Colon (tissue), 2 donors: ENCODE measurements at regions not wholly inside any gene's neighbourhood (a gene's known extent, or its start where the extent isn't known, plus 50 kb on each side); places are given as distances from the start of the nearest gene placed in this dataset.
"Not testable (repeated sequence)": the region's sequence is repeated elsewhere in the genome, so short reads cannot be mapped to it uniquely, and the experiment has no call there.

ENCODE experiments used
- FAIRE-seq: peaks from 2 replicates; lab custom pipeline; 2012; peaks lifted over from hg19 to GRCh38; lab: Jason Lieb, UNC
- donor health status: control.
- donor health status: control.

DNA sequence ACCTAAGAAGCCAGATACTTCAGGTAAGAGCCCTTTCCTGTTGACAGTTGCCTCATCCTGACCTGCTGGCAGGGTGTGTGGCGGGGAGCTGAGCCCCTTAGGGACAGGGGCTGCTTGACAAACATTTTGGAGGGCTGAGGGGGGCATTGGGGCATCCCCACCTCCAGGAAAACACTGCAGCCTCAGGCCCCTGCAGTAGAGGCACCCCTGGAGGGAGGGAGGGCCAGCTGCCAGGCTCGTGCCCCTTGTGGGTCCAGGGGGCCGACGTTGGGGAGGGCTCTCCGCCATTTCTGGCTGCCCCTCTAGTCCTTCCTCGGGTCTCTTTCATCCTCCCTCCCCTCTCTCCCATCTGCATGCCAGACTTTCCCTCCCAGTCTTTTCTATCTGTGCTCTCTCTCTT is 177.3 kb downstream of the RPS24 start:
- FAIRE-seq: no peak

DNA sequence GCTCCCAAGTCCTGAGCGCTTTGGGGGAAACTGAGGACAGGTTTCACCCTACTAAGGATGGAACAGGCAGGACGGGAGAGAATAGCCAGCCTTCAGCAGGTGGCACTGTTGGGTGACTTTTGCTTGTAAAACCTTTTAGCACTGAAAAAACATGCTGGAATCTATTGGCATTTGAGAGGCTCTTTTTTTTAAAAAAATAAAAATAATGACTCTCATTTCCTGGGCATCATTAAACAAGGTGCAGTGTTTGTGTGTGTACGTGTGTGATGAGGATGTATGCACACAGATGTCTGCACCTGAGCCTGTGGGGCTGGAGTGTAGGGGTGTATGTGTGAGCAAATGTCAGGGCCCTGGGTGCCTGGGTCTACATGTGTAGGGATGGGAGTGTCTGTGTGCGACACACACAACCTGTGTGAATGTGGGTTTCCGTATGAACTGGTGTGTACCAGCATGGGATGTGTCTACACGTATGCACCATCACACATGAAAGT is 177.9 kb downstream of the RPS24 start:
- no peak for FAIRE-seq

DNA sequence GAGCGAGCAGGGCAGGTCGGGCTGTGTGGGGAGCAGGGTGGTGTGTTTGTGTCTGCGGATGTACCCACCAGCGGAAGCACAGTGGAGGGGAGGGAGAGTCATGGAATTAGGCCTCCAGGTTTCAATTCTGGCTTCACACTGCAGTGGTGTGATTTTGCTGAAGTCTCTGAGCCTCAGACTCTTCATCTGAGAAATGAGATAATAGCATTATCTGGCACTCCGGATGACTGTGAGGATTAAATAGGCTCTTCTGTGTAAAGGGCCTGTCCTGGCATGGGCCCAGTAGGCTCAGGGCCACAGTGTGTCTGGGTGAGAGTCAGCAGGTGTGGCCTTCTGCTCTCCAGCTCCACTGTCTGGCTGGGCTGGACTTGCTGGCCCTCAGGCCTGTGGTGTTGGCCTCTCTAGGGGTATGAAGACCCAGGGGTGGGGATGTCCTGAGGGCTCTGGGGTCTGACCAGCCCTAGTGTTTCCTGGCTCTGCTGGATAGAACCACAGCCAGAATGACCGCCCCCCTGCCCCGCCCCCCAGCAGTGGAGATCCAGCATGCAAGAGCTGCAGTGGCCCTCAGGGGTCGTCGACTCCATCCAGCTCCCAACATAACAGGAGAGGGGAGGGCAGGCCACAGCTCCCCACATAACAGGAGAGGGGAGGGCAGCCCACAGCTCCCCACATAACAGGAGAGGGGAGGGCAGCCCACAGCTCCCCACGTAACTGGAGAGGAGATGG is 178.6 kb downstream of the RPS24 start:
- FAIRE-seq: no peak

DNA sequence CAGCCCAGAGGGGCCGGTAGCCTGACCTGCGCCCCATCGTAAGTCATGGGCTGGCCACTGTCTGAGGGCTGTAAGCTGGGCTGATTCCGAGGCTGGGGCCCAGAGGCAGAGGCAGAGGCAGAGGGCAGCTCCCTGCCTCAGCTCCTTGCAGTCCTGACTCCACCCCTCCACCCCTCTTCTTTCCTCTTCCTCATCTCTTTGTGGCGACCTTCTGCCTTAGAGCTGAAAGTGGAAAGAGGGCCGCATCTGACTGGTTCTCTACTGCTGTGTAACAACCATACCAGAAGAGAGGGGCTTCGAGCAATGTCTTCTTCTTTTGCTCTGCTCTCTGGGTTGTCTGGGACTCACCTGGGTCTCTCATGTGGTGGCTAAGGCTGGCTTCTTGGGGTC is 179.1 kb downstream of the RPS24 start:
- no peak for FAIRE-seq

DNA sequence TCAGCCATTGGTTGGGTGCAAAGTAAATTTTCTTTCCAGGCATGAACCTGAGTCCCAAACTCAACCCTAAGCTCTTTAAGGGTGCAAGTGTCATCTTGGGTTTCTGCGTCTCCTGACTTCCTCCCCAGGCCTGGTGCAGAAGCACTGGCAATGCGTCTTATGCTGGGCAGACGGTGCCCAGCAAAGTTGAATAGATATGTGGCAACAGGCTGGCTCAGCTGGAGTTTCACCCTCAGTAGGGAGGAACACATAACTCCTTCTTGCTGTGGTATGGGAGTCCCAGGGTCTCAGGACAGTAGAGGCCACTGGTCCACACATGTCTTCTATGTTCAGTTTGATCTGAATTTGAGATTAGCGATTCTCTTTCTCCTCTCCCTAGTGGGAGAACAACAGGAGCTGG is 181.3 kb downstream of the RPS24 start:
- FAIRE-seq: no peak

DNA sequence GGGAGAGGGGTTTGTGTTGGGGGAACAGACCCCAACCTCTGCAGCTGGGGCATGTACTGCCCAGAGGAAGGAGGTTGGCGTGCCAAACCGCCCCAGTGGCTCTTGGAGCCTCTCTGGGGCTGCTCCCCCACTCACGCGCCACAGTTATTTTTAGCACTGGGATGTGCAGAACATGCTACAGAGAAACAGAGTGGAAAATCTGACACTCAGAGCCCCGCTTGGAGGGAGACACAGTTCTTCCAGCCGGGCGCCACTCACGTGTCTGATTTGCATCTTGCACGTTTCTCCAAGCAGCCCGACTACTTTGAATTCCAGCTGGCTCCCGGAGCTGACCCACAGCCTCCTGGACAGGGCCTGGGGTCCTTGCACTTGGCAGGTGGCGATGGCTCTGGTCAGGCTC is 182.0 kb downstream of the RPS24 start:
- no peak for FAIRE-seq

DNA sequence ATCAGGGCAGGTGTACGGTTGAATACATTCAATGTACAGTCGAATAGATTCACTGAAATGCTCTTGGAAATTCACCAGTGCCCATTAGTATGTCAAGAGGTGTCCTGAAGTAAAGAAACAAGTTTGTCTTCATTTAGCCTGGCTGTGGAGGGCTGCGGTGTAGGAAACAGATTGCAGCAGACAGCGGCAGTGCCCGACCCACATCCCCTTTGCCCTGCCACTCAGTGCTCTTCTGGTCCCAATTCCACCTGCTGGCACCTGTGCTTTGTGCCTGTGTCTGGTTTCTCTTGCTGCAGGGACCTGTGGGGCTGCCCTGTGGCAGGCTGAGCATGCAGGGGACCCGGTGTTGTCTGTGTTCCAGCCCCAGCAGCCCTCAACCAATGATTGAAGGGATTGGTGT is 183.7 kb downstream of the RPS24 start:
- FAIRE-seq: no peak

DNA sequence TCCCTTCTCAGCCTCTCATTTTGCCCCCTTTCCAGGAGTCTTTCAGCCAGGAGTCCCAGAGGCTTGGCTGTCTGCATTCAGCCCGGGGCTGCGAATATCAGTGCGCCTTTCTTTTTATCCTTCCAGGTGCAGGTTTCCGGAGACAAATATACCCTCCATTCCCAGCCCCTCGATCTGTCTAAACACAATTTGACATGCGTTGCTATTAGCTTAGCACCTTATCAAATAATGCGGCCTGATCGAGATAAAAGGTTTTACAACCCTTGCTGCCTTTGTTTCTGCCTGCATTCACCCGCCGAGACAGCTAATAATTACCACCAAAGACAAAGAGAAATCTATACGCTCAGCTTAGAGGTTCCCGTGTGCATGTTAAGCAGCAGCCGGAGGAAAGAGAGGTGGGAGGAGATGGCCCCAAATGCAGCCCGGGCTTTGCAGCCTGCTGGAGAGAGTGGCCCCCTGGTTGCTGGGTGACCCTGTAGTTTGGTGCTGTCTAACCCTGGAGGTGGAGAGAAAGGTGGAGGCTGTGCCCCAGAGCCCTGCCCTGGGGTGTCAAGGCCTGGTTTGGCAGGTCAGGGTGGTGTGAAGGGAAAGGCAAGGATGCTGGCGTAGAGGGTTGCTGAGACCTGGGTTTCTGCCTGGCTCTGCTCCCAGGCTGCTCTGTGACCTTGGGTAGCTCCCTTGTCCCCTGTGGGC is 185.3 kb downstream of the RPS24 start:
- no peak for FAIRE-seq

DNA sequence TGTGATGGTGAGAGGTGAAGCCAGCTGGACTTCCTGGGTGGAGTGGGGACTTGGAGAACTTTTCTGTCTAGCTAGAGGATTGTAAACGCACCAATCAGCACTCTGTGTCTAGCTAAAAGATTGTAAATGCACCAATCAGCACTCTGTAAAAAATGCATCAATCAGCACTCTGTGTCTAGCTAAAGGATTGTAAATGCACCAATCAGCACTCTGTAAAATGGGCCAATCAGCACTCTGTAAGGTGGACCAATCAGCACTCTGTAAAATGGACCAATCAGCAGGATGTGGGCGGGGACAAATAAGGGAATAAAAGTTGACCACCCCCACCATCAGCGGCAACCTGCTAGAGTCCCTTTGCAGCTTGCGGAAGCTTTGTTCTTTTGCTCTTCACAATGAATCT is 185.9 kb downstream of the RPS24 start:
- not testable (repeated sequence) for FAIRE-seq

DNA sequence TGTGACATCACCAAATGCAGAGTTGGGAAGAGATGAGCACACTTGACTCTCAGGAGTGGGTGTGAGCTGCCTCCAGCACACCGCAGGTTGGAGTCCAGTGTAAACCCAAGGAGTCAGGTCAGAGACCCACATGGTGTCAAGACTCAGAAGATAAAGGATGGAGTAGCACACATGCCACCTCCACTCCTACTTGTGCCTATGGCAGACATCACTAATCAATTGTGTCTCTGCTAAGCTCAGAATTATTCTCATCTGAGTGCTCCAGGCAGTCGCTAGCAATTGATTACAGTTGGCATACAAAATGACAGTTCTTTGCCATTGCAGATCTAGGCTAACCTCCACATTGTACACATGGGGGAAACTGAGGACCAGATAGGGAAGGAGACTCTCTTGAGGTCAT is 187.1 kb downstream of the RPS24 start:
- FAIRE-seq: no peak

DNA sequence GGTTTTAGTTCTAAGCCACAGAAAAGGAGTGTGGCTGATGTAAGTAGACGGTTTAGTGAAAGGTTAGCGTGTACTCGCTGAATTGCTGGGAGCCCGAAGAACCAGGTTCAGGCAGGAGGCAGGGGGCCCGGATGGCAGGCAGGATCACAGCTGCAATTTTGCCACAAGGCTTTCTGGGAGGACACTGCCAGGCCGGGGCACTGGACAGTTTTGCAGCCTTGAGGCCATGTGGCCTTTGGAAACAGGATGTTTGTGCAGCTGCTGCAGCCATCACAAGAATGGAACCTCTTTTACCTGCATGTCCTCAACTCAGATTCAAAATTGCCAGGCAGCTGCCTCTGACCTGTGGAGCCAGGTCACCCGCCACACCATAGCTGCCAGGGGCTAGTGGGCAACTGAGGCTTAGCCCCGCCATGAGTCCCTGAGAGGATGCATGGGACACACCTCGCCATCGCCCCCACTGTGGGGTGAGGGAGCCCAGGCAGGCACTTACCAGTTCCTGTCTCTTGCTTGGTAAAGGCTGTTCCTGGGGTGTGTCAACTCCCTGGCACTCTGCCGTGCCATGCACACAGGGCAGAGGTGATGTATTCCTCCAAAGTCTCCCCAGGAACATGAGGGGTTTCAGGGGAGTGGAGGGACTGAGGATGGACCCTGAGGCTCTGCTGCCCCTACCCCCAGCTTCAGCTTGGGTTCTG is 188.6 kb downstream of the RPS24 start:
- no peak for FAIRE-seq

DNA sequence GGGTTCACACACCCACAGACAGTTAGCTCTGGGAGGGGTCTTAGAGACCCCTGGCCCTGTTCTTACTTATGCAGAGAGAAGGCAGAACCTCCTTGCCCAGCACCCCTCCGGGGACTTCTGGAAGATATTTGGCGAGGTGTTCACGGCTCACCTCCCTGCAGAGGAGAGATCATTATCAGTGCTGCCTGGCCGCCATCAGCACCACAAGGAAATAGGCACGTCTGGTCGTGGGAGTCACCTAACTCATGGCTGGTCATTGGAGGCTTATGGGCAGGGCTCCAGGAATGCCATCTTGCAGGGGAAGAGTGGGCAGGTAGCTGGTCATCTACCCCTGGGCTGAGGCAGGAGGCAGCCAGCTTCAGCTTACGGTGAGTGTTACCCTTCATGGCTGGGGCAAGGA is 189.4 kb downstream of the RPS24 start:
- no peak for FAIRE-seq

DNA sequence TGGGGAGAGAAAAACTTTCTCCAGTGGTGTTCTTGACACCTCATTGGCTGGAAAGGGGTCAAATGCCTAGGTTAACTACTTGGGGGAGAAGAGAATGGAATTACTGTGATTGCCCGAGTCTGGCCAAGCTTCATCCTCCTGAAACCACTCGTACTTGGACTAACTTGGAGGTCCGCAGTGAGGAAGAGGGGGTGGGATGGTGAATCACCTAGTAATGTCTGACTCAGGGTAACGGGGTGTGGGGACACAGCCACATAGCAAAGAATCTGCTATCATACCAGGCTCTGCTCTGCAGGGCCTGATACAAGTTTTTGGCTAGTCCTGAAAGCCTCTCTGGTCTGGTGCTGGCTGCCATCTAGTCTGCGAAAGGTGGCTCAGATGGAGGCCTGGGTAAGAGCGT is 190.9 kb downstream of the RPS24 start:
- no peak for FAIRE-seq

DNA sequence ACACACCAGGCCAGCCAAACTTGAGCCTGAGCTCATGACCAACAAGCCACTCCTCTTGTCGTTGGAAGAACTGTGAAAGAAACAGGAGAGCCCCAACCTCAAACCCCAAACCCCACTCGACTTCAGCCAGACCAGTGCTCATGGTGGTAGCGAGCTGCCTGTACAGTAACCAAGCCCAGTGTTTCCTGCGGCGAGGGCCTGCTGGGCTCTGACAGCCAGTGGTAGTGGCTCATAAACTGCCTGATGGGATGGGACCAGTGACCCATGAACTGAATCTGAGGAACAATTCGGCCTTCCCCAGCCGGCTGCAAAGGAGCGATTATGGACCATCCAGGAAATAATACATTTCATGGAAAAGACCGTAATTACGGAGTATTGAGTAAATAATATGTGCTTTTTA is 191.9 kb downstream of the RPS24 start:
- no peak for FAIRE-seq

DNA sequence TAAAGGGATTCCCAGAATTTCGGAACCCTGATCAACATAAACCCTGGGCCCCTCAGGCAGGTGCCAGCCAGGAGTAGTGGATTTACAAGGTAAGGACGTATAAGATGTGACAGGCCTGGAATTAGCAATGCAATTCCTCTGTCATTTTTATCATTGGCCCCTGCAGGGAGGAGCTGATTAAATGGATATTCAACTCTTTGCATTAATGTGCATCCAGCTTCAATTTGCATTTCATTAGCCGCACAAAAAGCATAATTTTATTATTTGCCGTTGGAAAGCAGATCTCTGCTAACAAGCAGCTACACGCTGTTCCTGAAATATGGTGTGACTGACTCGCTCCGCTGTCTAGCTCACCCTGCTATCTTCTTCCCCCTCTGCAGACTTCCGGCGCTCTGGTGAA is 195.8 kb downstream of the RPS24 start:
- FAIRE-seq: no peak

DNA sequence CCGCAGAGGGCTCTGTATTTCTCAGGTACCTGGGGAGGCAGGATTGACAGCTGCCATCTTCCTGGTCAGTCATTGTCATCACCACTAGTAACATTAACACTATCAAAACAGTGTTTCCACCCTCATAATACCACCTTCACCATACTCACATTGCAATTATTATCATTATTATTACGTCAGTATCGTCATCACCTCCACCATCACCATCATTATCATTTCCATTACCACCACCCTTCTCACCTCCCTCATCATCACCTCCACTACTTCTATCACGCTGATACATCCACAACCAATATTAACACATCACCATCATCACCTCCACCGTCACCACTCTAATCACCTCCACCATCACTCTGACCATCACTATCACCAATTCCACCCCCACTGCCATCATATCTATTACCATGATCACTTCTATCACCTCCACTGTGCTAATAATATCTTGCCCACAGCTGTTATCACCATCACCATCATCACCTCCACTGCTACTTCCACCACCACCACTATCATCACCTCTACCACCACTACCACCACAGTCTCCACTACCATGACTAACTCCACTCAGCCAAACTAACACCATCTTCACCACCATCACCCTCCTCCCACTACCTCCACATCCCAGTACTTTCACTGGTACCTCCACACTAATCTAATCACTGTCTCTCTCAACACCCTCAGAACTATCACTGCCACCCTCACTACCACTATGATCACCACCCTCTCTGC is 196.4 kb downstream of the RPS24 start:
- no peak for FAIRE-seq

DNA sequence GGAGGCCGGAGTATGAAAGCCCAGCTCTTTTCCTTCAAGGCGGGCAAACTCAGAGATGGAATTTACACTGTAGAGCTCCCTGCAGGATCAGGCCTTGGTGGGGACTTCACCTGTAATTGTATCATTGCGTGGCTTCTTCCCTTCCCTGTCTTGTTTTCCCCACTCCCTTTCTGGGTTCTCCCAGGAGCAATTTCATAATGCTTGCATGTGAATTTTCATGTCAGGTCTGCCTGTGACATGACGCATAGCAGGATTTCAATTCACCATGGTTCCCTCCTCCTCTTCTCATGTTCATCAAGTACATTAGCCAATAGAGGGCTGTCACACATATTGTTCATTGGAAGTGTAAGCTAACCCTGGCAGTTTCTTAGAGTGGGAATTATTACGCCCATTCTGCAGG is 197.7 kb downstream of the RPS24 start:
- no peak for FAIRE-seq

DNA sequence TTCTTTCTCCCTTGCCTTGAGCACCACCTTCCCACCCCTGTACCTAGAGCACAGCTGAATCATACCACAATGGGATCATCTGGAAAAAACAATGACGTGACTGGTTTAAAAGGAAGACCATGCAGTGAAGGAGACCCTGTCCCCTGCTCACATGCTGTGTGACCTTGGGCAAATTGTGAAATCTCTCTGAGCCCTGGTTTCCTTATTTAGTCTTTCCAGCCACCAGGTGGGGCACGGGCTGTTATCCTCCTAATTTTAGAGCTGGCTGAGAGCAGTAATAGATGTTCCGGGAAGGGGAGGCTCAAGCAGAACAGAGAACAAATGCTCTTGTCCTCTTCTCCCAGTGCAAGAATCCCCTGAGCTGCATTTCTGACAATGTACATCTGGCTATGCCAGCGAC is 198.3 kb downstream of the RPS24 start:
- FAIRE-seq: no peak

DNA sequence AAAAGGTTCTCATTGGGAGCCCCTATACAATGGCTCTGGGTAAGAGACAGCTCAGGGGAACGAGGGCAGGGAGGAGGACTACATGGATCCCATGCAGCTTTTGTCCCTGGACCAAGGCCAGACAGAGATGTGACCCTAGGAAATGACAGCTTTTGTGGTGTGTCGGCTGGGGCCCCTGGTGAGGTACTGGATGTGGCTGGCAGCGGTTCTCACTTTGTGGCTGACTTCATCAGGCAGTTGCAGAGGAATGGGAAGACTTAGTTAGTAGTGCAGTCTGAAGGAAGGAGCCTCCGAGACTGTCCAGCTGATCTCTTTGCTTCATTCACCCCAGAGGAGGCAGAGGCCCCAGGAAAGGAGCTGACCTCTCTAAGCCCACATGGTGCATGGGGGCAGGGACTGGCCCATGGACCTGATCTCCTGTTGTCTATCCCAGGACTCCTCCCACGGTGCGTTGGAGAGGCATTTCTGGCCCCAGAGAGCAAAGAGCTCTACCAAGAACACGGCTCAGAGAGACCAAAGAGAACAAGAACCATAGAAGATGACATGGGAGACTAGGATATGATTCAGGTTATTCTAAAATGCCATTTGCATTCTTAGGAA is 202.9 kb downstream of the RPS24 start:
- no peak for FAIRE-seq

DNA sequence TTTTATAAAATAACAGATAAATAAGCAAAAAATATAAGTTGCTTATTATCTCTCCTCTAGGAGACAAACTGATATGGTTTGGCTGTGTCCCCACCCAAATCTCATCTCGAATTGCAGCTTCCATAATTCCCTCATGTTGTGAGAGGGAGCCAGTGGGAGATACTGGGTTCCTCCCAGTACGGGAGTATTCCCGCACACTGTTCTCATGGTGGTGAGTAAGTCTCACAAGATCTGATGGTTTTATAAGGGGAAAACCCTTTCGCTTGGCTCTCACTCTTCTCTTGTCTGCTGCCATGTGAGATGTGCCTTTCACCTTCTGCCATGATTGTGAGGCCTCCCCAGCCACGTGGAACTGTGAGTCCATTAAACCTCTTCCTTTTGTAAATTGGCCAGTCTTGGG is 204.3 kb downstream of the RPS24 start:
- not testable (repeated sequence) for FAIRE-seq

DNA sequence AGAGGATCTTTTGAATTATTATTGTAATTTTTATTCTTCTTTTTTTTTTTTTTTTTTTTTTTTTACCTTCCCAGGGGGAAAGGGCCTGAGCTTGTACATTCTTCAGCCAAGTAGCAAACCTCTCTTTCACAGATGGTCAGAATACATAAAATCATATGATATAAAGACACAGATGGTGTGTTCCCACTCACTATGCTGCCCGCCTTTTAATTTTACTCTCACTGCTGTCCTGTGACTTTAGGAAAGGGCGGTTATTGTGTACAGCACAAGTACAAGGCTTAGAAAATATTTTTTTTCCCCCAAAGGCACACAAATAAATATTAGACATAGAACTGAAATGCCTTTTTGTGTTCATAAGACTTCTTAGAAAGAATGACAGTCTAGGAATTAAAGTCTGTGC is 213.6 kb downstream of the RPS24 start:
- FAIRE-seq: no peak

DNA sequence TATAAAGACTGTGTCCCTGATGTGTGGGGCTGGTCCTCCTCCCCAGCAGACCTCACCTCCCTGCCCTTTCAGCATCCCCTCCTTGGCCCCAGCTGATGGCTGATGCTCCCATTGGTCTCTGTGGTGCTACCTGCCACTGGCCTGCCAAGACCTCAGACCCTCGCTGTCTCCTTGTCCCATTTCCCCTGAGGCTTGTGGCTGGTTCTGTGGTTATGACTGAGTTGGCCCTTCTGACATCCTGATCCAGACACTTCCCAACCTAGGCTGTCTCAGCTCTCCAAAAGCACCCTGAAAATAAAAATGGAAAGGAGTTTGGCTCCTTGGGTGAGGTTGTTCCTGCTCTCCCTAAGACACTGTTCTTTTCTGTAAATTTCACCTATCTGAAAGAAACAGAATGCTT is 214.2 kb downstream of the RPS24 start:
- FAIRE-seq: no peak
